ENCODE measurements at regions not wholly inside any gene's neighbourhood (a gene's known extent, or its start where the extent isn't known, plus 50 kb on each side); places are given as distances from the start of the nearest gene placed in this dataset.

DNA sequence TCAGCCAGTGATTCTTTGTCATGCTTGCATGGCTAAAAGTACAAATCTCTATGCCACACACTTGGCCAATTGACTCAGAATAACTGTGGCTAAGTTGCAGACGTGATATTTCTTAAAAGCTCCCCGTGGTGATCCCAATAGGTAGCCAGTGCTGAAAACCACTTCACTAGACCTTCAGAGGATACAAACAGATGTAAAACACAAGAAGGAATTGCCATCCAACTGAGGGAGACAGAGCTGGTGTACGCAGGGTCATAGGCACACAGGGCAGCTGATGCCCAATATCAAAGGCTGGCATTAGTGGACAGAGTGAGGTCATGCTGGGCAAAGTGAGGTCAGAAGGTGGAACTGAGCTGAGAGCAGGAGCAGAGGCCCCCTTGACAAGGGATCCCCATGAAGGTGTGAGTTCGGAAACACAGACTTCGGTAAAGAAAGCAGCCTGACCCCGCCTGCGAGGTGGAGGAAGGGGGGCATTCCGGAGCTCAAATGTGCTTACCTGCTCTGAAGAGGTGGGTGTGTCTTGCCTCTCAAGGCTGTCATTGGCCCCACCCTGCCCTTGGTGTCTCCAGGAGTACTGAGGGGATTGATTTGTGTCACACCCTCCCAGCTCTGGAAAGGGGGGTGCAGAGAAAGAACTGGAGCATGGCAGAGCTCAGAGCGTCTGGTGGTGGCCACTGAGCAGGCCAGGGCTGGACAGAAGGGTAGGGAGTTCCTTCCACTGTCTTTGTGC, 344.9 kb upstream of the B3GAT1 start:
- ATAC-seq, result peak; percentile 17
- Mint-ChIP-seq H3K4me1 (no peaks in the 10 kb centered on the region), H3K9me3 (no peaks in the 10 kb centered on the region), H3K36me3 (no peaks in the 10 kb centered on the region), H3K27ac (no peak overlapping the region), H3K4me3 (no peak overlapping the region), H3K27me3 (peaks cover 26% of the 10 kb centered on the region)

DNA sequence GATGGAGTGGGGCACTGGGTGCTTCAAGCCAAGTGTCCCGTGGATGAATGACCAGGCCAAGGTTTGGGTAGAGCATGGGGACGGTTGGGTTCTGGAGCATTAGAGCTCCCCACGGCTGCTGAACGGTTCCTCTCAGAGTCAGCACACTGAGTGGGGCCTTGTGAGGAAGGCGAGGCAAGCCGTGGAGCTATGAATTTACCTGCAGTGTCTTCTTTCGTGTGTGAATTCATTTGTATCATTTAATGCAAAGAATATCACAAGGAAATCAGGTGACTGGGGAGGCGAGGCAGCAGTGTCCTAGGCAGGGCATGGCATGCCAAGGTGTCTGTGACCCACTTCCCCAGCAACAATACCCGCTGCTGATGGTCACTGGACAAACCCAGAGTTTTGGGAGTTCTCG, 343.5 kb upstream of the B3GAT1 start:
- ATAC-seq, result no peak
- Mint-ChIP-seq H3K4me3 (no peak overlapping the region), H3K27me3 (peaks cover 19% of the 10 kb centered on the region), H3K9me3 (no peaks in the 10 kb centered on the region), H3K27ac (no peak overlapping the region), H3K4me1 (no peaks in the 10 kb centered on the region), H3K36me3 (no peaks in the 10 kb centered on the region)

DNA sequence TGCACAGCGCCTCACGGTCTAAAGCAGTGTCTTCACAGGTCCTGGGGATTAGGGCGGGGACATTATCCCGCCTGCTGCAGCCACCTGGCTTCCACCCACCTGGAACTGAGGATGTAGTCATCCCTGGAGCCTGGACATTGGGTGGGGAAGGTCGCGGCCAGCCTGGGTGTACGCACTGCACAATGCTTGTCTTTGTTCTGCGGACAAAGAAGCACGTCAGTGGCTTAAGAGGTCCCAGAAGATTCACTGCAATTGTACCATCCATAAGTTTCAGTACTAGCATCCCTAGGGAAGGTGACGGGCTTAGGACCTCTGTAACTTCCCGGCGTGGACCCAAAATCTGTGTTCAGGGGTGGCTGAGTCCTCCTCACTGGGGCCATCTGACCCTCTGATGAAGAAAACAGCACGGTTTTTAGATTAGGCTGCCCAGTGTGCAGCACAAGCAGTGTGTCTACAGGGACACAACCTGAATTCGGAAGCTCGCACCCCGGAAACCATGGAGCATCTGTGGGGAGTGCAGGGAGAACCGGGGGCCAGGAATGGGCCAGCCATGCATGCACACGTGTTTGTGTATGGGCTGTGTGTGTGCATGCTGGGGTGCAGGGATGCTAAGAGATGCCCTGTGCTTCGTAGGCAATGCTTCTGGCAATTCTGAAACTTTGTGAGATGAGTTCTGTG, 342.6 kb upstream of the B3GAT1 start:
- Mint-ChIP-seq H3K36me3 (no peaks in the 10 kb centered on the region), H3K4me3 (no peak overlapping the region), H3K4me1 (no peaks in the 10 kb centered on the region), H3K27ac (no peak overlapping the region), H3K9me3 (no peaks in the 10 kb centered on the region), H3K27me3 (peaks cover 20% of the 10 kb centered on the region)
- ATAC-seq, result no peak

DNA sequence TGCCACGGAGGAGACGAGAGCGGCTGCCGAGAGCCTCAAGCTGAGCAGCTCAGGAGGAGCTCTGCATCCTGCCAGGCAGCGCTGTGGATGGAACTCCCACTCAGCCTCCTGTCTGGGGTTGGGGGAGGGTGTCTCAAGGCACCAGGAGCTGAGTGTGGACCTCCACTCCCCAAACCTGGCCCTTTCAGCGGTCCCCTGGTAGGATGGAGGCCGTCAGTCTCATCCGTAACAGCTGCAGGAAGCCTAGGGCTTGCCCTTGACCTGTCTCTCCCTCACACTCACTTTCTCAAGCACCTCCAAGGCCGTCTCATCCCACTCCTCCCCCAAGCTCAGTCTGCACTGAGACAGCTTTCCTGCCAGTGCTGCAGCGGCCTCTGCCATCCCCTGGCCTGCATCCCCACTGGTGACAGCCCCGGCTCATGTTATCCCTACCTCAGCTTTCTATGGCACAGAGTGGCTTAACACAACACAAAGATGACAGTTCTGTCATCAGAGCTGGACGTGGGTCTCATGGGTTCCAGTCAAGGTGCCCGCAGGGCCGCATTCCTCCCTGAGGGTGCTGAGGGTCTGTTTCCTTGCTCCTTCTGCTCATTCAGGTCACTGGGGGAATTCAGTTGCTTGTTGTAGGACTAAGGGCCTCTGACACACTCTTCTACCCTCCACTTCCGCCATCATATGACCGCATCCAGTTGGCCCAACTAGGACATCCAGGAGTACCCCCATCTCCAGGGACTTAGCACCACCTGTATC, 341.9 kb upstream of the B3GAT1 start:
- no peak for ATAC-seq
- Mint-ChIP-seq H3K9me3 (peaks cover 5% of the 10 kb centered on the region), H3K27ac (no peak overlapping the region), H3K27me3 (peaks cover 27% of the 10 kb centered on the region), H3K36me3 (no peaks in the 10 kb centered on the region), H3K4me1 (no peaks in the 10 kb centered on the region), H3K4me3 (no peak overlapping the region)

DNA sequence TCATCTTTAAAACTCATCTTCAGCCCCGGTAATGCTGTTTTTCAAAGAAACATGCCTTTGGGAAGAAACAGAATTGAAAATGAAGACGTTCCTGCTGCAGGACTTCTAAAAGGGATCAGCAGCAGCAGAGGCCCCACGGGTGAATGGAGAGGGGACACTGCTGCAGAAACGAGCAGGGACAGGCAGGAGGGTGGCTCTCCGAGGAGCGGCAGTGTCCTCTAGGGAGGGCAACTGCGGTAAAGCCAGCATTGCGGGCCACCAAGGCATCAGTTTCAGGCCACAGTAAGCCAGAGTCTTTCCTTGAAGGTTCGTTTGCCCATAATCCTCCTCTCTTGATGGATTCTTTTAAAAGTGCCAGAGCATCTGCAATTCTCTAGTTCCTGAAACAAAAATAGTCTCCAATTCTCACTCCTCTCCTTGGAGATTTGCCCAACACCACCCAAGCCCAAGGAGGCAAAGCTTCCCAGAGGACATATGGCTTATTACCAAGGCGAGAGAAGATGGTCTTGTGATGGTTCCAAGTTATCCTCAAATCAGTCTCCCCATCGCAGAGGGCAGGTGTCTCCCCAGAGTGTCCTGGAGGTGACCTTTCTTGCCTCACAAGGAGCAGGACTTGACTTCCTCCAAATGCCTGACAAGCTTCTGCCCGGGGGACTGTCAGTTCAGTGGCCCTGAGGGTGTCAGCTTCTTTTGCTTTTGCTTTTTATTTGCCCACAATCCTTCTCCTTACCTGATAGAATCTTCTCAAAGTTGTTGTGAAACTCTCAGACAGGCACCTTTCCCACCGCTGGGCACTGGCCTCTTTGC, 341.1 kb upstream of the B3GAT1 start:
- H3K27ac Mint-ChIP-seq, result no peak overlapping the region
- peaks cover 10% of the 10 kb centered on the region for H3K9me3 Mint-ChIP-seq

DNA sequence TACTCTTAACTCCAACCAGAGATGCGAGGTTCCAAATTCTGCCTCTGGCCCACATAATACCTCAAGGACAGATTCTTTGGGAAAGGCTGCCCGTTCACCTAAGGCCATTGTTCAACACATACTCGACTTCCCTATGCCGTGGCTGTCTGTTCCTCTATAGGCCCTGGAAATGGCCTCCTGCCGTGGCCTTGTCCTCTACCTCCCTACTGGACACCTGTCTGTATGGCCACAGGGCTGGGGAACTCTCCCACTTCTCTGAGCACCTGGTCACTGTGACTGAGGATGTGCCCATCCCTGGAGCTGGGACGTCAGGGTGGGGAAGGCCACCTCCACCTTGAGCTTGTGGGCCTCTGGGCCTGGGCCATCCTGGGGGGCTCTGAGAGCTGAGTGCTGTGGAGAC, 340.5 kb upstream of the B3GAT1 start:
- Mint-ChIP-seq H3K27me3 (peaks cover 27% of the 10 kb centered on the region), H3K4me1 (no peaks in the 10 kb centered on the region), H3K9me3 (peaks cover 10% of the 10 kb centered on the region), H3K36me3 (no peaks in the 10 kb centered on the region), H3K4me3 (no peak overlapping the region), H3K27ac (no peak overlapping the region)
- ATAC-seq, result no peak

More for the DNA sequence above, 341.1 kb upstream of the B3GAT1 start:
- ATAC-seq, result no peak
- H3K27me3 Mint-ChIP-seq, result peaks cover 27% of the 10 kb centered on the region
- H3K4me1 Mint-ChIP-seq, result no peaks in the 10 kb centered on the region
- no peaks in the 10 kb centered on the region for H3K36me3 Mint-ChIP-seq
- H3K4me3 Mint-ChIP-seq, result no peak overlapping the region

DNA sequence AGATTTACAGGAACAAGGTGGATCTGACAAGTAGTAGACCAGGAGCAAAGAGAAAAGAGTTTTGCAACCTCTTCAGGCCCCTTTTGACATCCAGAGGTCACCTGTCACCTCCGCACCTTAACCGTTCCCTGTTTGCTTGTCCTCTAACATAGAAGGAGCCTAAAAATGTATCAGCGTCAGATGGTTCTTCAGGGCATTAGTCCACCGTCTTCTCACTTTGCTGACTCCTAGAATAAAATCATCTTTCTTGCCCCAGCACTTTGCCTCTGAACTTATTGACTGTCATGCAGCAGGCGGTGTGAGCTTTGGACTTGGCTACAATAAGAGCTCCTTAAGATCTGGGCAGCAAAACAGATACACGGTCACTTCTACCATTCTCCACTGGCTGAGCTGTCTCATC, 339.7 kb upstream of the B3GAT1 start:
- H3K9me3 Mint-ChIP-seq, result peaks cover 13% of the 10 kb centered on the region
- no peak overlapping the region for H3K4me3 Mint-ChIP-seq
- ATAC-seq, result no peak
- H3K27me3 Mint-ChIP-seq, result peaks cover 22% of the 10 kb centered on the region
- no peaks in the 10 kb centered on the region for H3K36me3 Mint-ChIP-seq
- H3K4me1 Mint-ChIP-seq, result no peaks in the 10 kb centered on the region
- no peak overlapping the region for H3K27ac Mint-ChIP-seq

DNA sequence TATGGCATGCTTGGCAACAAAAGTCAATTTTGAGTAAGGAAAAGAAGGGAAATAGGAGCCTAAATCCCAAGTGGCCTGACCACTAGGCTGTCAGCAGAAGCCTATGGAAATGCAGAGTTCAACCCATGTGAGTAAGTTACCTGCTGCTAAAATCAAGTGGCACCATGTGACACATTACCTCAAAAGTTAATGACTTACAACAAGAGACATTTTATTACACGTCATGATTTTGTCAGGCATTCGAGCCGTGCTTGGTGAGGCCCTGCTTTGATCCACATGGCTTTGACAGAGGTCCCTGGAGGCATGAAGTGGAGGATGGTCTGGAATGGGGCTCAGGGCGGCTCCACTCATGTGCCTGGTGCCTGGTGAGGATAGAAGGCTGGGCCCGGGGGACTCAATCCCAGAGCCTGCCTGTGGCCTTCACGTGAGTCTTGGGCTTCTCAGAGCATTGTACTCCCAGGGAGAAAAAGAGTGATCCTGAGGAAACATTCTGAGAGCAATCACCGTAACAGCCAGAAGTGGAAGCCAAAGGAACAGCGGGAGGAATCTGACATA, 339.1 kb upstream of the B3GAT1 start:
- Mint-ChIP-seq H3K4me3 (no peak overlapping the region), H3K4me1 (no peaks in the 10 kb centered on the region), H3K36me3 (no peaks in the 10 kb centered on the region), H3K9me3 (peaks cover 13% of the 10 kb centered on the region), H3K27ac (no peak overlapping the region), H3K27me3 (peaks cover 19% of the 10 kb centered on the region)
- no peak for ATAC-seq

DNA sequence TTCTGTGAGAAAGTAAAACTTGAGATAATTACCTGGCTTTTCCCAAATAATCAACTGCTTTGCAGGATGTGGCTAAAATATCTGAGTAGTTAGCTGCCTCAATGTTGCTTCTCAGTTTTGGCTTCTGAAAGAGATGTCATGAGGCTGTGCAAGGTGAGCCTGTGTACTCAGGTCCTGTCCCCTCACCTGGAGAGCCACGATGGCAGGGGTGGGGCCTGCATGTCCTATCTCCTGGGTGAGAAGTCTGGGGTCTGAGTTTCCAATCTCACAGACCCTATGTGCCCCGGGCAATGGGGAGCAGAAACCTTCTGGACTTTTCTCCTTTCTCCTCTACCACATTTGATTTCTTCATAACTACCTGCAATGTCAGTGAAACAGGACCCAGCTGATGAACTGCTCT, 338.6 kb upstream of the B3GAT1 start:
- Mint-ChIP-seq H3K4me3 (no peak overlapping the region), H3K4me1 (no peaks in the 10 kb centered on the region), H3K36me3 (no peaks in the 10 kb centered on the region), H3K9me3 (peaks cover 13% of the 10 kb centered on the region), H3K27ac (no peak overlapping the region), H3K27me3 (peaks cover 19% of the 10 kb centered on the region)
- ATAC-seq, result no peak

DNA sequence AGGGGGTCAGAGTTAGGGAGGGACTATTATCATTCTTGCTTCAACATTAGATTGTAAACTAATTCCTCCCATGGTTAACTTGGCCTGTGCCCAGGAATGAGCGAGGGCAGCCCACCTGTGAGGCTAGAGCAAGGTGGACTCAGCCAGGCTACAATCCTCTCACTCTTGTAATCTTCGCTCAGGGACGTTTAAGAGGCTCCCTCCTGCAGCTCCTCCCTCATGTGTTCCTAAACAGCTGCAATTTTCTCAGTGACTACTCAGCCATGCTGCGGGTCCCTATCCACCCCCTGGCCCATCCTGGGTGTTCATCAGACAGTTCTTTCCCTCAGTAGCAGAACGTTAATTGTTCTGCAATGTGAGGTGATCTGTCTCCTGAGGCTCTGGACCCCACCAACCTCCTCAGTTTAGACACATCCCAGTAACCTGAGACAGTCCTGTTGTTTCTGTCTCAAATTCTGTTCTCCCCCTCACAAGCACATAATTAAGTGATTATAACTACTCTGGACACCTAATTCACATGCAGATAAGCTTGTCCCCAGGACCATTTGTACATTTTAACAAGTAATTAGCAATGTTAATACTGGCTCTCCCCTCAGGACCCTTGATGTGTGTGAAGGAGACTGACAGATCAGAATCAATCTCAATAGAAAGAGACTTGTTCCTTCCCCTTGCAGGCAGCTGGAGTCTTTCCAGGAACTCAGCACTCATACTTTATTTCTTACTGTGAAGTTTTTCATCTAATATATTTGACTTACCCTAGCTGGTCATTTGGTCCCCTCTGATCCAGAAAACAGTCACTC, 337.2 kb upstream of the B3GAT1 start:
- Mint-ChIP-seq H3K36me3 (no peaks in the 10 kb centered on the region), H3K27me3 (peaks cover 28% of the 10 kb centered on the region), H3K9me3 (peaks cover 15% of the 10 kb centered on the region), H3K27ac (no peak overlapping the region), H3K4me3 (no peak overlapping the region), H3K4me1 (no peaks in the 10 kb centered on the region)
- no peak for ATAC-seq

DNA sequence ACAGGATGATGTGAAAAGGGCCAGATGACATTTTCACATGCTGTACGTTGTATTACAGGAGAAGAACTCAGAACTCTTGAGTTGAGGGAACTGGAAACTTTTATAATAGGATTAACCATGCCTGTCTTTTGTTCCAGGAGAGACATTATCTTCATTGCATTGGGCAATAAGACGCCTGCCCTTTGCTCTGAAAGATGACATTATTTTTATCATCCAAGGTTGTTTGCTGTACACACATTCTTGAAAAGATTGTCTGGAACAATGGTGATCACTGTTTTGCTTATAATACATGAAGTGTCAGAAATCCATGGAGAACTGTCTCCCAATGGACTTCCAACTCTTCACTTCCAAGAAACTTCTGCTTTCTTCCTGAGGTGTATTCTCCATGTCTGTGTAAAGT, 334.6 kb upstream of the B3GAT1 start:
- ATAC-seq, result no peak

DNA sequence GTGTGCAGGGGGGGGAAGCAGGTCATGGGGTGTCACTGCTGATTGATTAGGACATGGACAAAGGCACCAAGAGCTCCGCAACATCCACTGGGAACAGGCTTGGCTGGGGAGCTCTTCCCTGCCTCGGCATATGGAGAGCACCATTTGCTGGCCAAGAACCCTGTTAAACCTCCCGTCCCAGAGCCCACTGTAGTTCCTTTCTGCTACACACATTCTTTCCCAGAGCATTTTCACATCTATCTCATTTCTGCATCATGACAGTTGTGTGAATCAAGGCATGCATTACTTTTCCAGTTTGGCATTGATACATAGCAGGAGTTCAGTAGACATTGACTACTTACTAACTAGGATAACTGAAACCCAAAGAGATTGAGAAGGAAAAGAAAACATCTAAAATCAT, 333.4 kb upstream of the B3GAT1 start:
- H3K4me1 Mint-ChIP-seq, result no peaks in the 10 kb centered on the region
- no peak for ATAC-seq
- H3K36me3 Mint-ChIP-seq, result no peaks in the 10 kb centered on the region
- peaks cover 25% of the 10 kb centered on the region for H3K27me3 Mint-ChIP-seq
- H3K4me3 Mint-ChIP-seq, result no peak overlapping the region
- H3K27ac Mint-ChIP-seq, result no peak overlapping the region
- H3K9me3 Mint-ChIP-seq, result peaks cover 16% of the 10 kb centered on the region

More for the DNA sequence above, 334.6 kb upstream of the B3GAT1 start:
- no peak overlapping the region for H3K27ac Mint-ChIP-seq
- H3K4me1 Mint-ChIP-seq, result no peaks in the 10 kb centered on the region
- no peak overlapping the region for H3K4me3 Mint-ChIP-seq
- peaks cover 25% of the 10 kb centered on the region for H3K27me3 Mint-ChIP-seq
- no peaks in the 10 kb centered on the region for H3K36me3 Mint-ChIP-seq
- peaks cover 16% of the 10 kb centered on the region for H3K9me3 Mint-ChIP-seq

DNA sequence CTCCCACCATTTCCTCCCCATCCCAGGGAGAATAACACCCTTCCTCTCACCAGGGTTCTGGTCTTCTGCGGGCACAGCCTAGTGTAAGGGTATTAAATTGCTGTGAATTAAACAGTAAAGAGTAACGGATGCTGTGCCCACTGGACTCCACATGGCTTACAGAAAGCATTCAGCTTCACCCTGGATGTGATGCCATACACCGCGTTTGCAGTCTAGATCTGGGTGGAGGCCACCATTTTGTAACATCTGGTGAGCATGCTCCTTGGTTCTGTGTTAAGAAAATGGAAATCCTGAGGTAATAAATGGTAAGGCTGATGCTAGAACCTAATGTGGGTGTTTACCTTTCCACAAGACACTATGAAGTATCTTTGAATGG, 331.8 kb upstream of the B3GAT1 start:
- H3K27ac Mint-ChIP-seq, result no peak overlapping the region
- no peak for ATAC-seq
- H3K27me3 Mint-ChIP-seq, result peaks cover 17% of the 10 kb centered on the region
- no peak overlapping the region for H3K4me3 Mint-ChIP-seq
- peaks cover 10% of the 10 kb centered on the region for H3K9me3 Mint-ChIP-seq
- H3K4me1 Mint-ChIP-seq, result no peaks in the 10 kb centered on the region
- H3K36me3 Mint-ChIP-seq, result no peaks in the 10 kb centered on the region

All from stimulated activated memory B cell treated with anti-CD40 and anti-IgM and Interleukin-4, amounts not matched to agents 10 μg/mL and 1 μg/mL and 100 μg/mL, for 72 hours (primary cell).